OCI-LY1 (cell line): ENCODE measurements at regions not wholly inside any gene's neighbourhood (a gene's known extent, or its start where the extent isn't known, plus 50 kb on each side); places are given as distances from the start of the nearest gene placed in this dataset.
"Not testable (repeated sequence)": the region's sequence is repeated elsewhere in the genome, so short reads cannot be mapped to it uniquely, and the experiment has no call there.

Source experiments
- EZH2 ChIP-seq: fragments of 200-600 bp; sonication (generic), shearing (Covaris generic); IDR thresholded peaks from 2 replicates; pipeline ENCODE4 v1.8.0; 2017; ENCODE audit warnings: borderline replicate concordance, mixed run types, mild to moderate bottlenecking, antibody characterized with exemption, low read length, moderate library complexity, mixed read lengths
- TF ChIP-seq, protein P1 (sequence below): fragments of 200-600 bp; sonication (generic), shearing (Covaris generic); IDR thresholded peaks from 2 replicates; pipeline ENCODE4 v1.5.1; 2017; ENCODE audit warnings: mild to moderate bottlenecking, antibody characterized with exemption, low read length, moderate library complexity, mixed read lengths

DNA sequence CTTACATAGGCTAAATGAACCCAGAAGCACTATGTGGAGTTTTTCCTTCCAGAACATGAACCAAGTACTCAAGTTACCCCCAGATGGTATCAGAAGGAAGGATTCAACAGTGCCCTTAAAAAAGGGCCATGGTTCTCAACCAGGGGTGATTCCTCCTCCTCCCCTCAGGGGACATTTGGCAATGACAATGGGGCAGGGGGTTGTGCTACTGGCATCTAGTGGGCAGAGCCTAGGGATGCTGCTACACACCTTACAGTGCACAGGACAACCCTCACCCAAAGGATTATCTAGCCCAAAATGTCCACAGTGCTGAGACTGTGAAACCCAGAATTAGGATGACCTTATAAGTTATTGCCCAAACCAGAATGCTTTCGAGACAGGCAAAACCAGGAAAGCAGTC is 104.1 kb downstream of the NPIPA5 start:
- not testable (repeated sequence) for TF ChIP-seq EZH2
- TF ChIP-seq, protein P1, sequence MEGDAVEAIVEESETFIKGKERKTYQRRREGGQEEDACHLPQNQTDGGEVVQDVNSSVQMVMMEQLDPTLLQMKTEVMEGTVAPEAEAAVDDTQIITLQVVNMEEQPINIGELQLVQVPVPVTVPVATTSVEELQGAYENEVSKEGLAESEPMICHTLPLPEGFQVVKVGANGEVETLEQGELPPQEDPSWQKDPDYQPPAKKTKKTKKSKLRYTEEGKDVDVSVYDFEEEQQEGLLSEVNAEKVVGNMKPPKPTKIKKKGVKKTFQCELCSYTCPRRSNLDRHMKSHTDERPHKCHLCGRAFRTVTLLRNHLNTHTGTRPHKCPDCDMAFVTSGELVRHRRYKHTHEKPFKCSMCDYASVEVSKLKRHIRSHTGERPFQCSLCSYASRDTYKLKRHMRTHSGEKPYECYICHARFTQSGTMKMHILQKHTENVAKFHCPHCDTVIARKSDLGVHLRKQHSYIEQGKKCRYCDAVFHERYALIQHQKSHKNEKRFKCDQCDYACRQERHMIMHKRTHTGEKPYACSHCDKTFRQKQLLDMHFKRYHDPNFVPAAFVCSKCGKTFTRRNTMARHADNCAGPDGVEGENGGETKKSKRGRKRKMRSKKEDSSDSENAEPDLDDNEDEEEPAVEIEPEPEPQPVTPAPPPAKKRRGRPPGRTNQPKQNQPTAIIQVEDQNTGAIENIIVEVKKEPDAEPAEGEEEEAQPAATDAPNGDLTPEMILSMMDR = not testable (repeated sequence)
